HCT116 (cell line): ENCODE measurements at regions not wholly inside any gene's neighbourhood (a gene's known extent, or its start where the extent isn't known, plus 50 kb on each side); places are given as distances from the start of the nearest gene placed in this dataset.

ENCODE experiments used
- ELF1 ChIP-seq: IDR thresholded peaks from 2 replicates; pipeline ENCODE4 v1.6.1; 2012; ENCODE audit warnings: low read depth, borderline replicate concordance
- MAX ChIP-seq: IDR thresholded peaks from 2 replicates; pipeline ENCODE4 v1.6.1; 2012
- POLR2A ChIP-seq: IDR thresholded peaks from 2 replicates; pipeline ENCODE4 v1.7.0; 2011; ENCODE audit warnings: borderline replicate concordance; ENCODE audit not compliant: insufficient read depth, insufficient read length; ENCODE audit errors: extremely low read depth
- POLR2AphosphoS5 ChIP-seq: IDR thresholded peaks from 2 replicates; pipeline ENCODE4 v1.6.1; 2011; ENCODE audit warnings: mild to moderate bottlenecking, low read depth, low read length, moderate library complexity
- RAD21 ChIP-seq: IDR thresholded peaks from 2 replicates; pipeline ENCODE4 v1.6.1; 2012; ENCODE audit warnings: low read depth, mild to moderate bottlenecking
- TCF7L2 ChIP-seq: IDR thresholded peaks from 2 replicates; pipeline ENCODE4 v1.7.0; 2011; ENCODE audit warnings: borderline replicate concordance, inconsistent platforms; ENCODE audit not compliant: insufficient read depth, insufficient read length; ENCODE audit errors: extremely low read depth

- TF ChIP-seq POLR2AphosphoS5 (no peak), TCF7L2 (no peak), POLR2A (no peak), MAX (no peak), RAD21 (no peak), ELF1 (no peak)
Measured at GRCh38 chr14:55754871-55755270, 174.9 kb downstream of the KTN1 start.
